Neural cell (in vitro differentiated cells): ENCODE measurements at regions not wholly inside any gene's neighbourhood (a gene's known extent, or its start where the extent isn't known, plus 50 kb on each side); places are given as distances from the start of the nearest gene placed in this dataset.

Source experiments
- EZH2 ChIP-seq: fragments of 200-600, 300-800 bp; shearing (Covaris generic), sonication (generic); IDR thresholded peaks from 2 replicates; pipeline ENCODE4 v1.6.1; 2014; ENCODE audit warnings: antibody characterized with exemption, low read length, borderline replicate concordance, mild to moderate bottlenecking; ENCODE audit not compliant: insufficient read depth, poor library complexity, severe bottlenecking
- POLR2AphosphoS5 ChIP-seq: IDR thresholded peaks from 2 replicates; pipeline ENCODE4 v1.6.1; 2012
- SMC3 ChIP-seq: fragments of 450-650 bp; conservative IDR thresholded peaks from 2 replicates; pipeline ENCODE4 v1.6.1; 2014; ENCODE audit warnings: antibody characterized with exemption, mild to moderate bottlenecking, moderate library complexity; ENCODE audit not compliant: poor library complexity
- TAF1 ChIP-seq: IDR thresholded peaks from 2 replicates; pipeline ENCODE4 v1.6.1; 2012; ENCODE audit warnings: low read depth
- TF ChIP-seq, protein P1 (sequence below): fragments of 450-650 bp; IDR thresholded peaks from 2 replicates; pipeline ENCODE4 v1.5.1; 2014; ENCODE audit warnings: antibody characterized with exemption, mild to moderate bottlenecking, moderate library complexity; ENCODE audit not compliant: poor library complexity, severe bottlenecking
- TF ChIP-seq, protein P2 (sequence below): IDR thresholded peaks from 2 replicates; pipeline ENCODE4 v1.6.1; 2012; ENCODE audit warnings: borderline replicate concordance

GRCh38 chr11:15535414-15535813 lies 420.7 kb downstream of the INSC start:
- TF ChIP-seq, protein P1, sequence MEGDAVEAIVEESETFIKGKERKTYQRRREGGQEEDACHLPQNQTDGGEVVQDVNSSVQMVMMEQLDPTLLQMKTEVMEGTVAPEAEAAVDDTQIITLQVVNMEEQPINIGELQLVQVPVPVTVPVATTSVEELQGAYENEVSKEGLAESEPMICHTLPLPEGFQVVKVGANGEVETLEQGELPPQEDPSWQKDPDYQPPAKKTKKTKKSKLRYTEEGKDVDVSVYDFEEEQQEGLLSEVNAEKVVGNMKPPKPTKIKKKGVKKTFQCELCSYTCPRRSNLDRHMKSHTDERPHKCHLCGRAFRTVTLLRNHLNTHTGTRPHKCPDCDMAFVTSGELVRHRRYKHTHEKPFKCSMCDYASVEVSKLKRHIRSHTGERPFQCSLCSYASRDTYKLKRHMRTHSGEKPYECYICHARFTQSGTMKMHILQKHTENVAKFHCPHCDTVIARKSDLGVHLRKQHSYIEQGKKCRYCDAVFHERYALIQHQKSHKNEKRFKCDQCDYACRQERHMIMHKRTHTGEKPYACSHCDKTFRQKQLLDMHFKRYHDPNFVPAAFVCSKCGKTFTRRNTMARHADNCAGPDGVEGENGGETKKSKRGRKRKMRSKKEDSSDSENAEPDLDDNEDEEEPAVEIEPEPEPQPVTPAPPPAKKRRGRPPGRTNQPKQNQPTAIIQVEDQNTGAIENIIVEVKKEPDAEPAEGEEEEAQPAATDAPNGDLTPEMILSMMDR = no peak
- TF ChIP-seq EZH2 (no peak), POLR2AphosphoS5 (no peak), SMC3 (no peak), TAF1 (no peak)
- TF ChIP-seq, protein P2, sequence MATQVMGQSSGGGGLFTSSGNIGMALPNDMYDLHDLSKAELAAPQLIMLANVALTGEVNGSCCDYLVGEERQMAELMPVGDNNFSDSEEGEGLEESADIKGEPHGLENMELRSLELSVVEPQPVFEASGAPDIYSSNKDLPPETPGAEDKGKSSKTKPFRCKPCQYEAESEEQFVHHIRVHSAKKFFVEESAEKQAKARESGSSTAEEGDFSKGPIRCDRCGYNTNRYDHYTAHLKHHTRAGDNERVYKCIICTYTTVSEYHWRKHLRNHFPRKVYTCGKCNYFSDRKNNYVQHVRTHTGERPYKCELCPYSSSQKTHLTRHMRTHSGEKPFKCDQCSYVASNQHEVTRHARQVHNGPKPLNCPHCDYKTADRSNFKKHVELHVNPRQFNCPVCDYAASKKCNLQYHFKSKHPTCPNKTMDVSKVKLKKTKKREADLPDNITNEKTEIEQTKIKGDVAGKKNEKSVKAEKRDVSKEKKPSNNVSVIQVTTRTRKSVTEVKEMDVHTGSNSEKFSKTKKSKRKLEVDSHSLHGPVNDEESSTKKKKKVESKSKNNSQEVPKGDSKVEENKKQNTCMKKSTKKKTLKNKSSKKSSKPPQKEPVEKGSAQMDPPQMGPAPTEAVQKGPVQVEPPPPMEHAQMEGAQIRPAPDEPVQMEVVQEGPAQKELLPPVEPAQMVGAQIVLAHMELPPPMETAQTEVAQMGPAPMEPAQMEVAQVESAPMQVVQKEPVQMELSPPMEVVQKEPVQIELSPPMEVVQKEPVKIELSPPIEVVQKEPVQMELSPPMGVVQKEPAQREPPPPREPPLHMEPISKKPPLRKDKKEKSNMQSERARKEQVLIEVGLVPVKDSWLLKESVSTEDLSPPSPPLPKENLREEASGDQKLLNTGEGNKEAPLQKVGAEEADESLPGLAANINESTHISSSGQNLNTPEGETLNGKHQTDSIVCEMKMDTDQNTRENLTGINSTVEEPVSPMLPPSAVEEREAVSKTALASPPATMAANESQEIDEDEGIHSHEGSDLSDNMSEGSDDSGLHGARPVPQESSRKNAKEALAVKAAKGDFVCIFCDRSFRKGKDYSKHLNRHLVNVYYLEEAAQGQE = no peak
